ENCODE measurements at regions not wholly inside any gene's neighbourhood (a gene's known extent, or its start where the extent isn't known, plus 50 kb on each side); places are given as distances from the start of the nearest gene placed in this dataset.
"Not testable (repeated sequence)": the region's sequence is repeated elsewhere in the genome, so short reads cannot be mapped to it uniquely, and the experiment has no call there.

- Histone ChIP-seq H3K9me3 (no peaks in the 10 kb centered on the region), H3K36me3 (no peaks in the 10 kb centered on the region), H3K4me3 (no peak overlapping the region), H3K27me3 (no peaks in the 10 kb centered on the region), H3K27ac (no peak overlapping the region), H3K4me1 (no peaks in the 10 kb centered on the region)
- DNase-seq = no peak
- no peak for TF ChIP-seq CTCF (IDR thresholded peaks at IDR 0.05)
- intact Hi-C loops (cut with DNase I; ENCODE audit: low total_unique reads) = no loop called here
Observed at GRCh38 chr2:198517976-198518375, 713.6 kb downstream of the PLCL1 start.

GRCh38 chr2:198508610-198509009 lies 704.2 kb downstream of the PLCL1 start:
- H3K27ac ChIP-seq; H3K27me3 ChIP-seq; H3K36me3 ChIP-seq; H3K4me3 ChIP-seq; intact Hi-C loops (cut with DNase I; ENCODE audit: low total_unique reads); H3K9me3 ChIP-seq; H3K4me1 ChIP-seq; DNase-seq: not testable (repeated sequence)

- no peaks in the 10 kb centered on the region for H3K9me3 ChIP-seq
- no peaks in the 10 kb centered on the region for H3K27me3 ChIP-seq
- DNase-seq = no peak
- no peak overlapping the region for H3K27ac ChIP-seq
- TF ChIP-seq CTCF (IDR thresholded peaks at IDR 0.05) = no peak
- no peaks in the 10 kb centered on the region for H3K36me3 ChIP-seq
- H3K4me3 ChIP-seq = no peak overlapping the region
- H3K4me1 ChIP-seq = no peaks in the 10 kb centered on the region
- intact Hi-C loops (cut with DNase I; ENCODE audit: low total_unique reads) = no loop called here
Observed at GRCh38 chr2:198499539-198499938, 695.1 kb downstream of the PLCL1 start.

- no peaks in the 10 kb centered on the region for H3K9me3 ChIP-seq
- intact Hi-C loops (cut with DNase I; ENCODE audit: low total_unique reads) = no loop called here
- no peak for TF ChIP-seq CTCF (IDR thresholded peaks at IDR 0.05)
- H3K36me3 ChIP-seq = no peaks in the 10 kb centered on the region
- H3K4me1 ChIP-seq = no peaks in the 10 kb centered on the region
- no peak for DNase-seq
- H3K27ac ChIP-seq = no peak overlapping the region
- no peaks in the 10 kb centered on the region for H3K27me3 ChIP-seq
- no peak overlapping the region for H3K4me3 ChIP-seq
Observed at GRCh38 chr2:198498516-198498915, 694.1 kb downstream of the PLCL1 start.

GRCh38 chr2:198498048-198498447 lies 693.7 kb downstream of the PLCL1 start:
- no peak for TF ChIP-seq CTCF (IDR thresholded peaks at IDR 0.05)
- H3K27me3 ChIP-seq = no peaks in the 10 kb centered on the region
- no peak overlapping the region for H3K4me3 ChIP-seq
- no peaks in the 10 kb centered on the region for H3K36me3 ChIP-seq
- no peak for DNase-seq
- H3K27ac ChIP-seq = no peak overlapping the region
- intact Hi-C loops (cut with DNase I; ENCODE audit: low total_unique reads) = no loop called here
- no peaks in the 10 kb centered on the region for H3K4me1 ChIP-seq
- no peaks in the 10 kb centered on the region for H3K9me3 ChIP-seq

GRCh38 chr2:198494931-198495330 lies 690.5 kb downstream of the PLCL1 start:
- no peak overlapping the region for H3K4me3 ChIP-seq
- no peak for TF ChIP-seq CTCF (IDR thresholded peaks at IDR 0.05)
- H3K4me1 ChIP-seq = no peaks in the 10 kb centered on the region
- no peak overlapping the region for H3K27ac ChIP-seq
- DNase-seq = no peak
- no peaks in the 10 kb centered on the region for H3K9me3 ChIP-seq
- no peaks in the 10 kb centered on the region for H3K36me3 ChIP-seq
- intact Hi-C loops (cut with DNase I; ENCODE audit: low total_unique reads) = no loop called here
- no peaks in the 10 kb centered on the region for H3K27me3 ChIP-seq
